Panc1 (cell line): ENCODE measurements at regions not wholly inside any gene's neighbourhood (a gene's known extent, or its start where the extent isn't known, plus 50 kb on each side); places are given as distances from the start of the nearest gene placed in this dataset.
"Not testable (repeated sequence)": the region's sequence is repeated elsewhere in the genome, so short reads cannot be mapped to it uniquely, and the experiment has no call there.

ENCODE experiments used
- ATAC-seq: fragments of 200-7000 bp; cut with Tn5 transposase; 2 replicates; pipeline ENCODE4 v1.9.1; 2020; ENCODE audit warnings: mild to moderate bottlenecking, moderate library complexity
- BruUV-seq: library from RNA; stranded (reverse); fragments of 400-500 nt; replicated peaks from 2 replicates; lab custom pipeline; 2021; lab: Mats Ljungman, UMichigan
- CTCF ChIA-PET: fragments of 300-600 bp; sonication (Branson Sonifier 250); formaldehyde crosslinking; loops from one replicate; lab custom pipeline; 2022; ENCODE audit warnings: antibody characterized with exemption; lab: Charles Lee
- POLR2A ChIA-PET: fragments of 300-600 bp; sonication (Branson Sonifier 250); formaldehyde crosslinking; loops from one replicate; lab custom pipeline; 2022; ENCODE audit warnings: antibody characterized with exemption; lab: Charles Lee
- DNase-seq: peaks from one replicate; pipeline ENCODE4 v3.0.0-alpha.2; 2010; ENCODE audit warnings: low read depth, low spot score
- H3K27ac ChIP-seq: 2 replicates; pipeline ENCODE4 v1.5.1; 2011; ENCODE audit warnings: mild to moderate bottlenecking, low read length, inconsistent platforms
- H3K27me3 ChIP-seq: fragments of 200-500 bp; sonication (Bioruptor generic); 2 replicates; pipeline ENCODE4 v1.6.0; 2014; ENCODE audit warnings: low read length, inconsistent platforms; ENCODE audit not compliant: control insufficient read depth, insufficient read depth
- H3K36me3 ChIP-seq: fragments of 200-500 bp; sonication (Bioruptor generic); 2 replicates; pipeline ENCODE4 v1.5.1; 2014; ENCODE audit warnings: inconsistent platforms, mild to moderate bottlenecking, low read length, moderate library complexity; ENCODE audit not compliant: control insufficient read depth, insufficient read depth
- H3K4me1 ChIP-seq: 2 replicates; pipeline ENCODE4 v1.5.1; 2011; ENCODE audit warnings: inconsistent platforms, mild to moderate bottlenecking, low read length, moderate library complexity; ENCODE audit not compliant: control insufficient read depth, insufficient read depth
- H3K4me3 ChIP-seq, 2 experiments: 2 replicates each; pipeline ENCODE4 v1.5.1; 2011 to 2012; ENCODE audit warnings: low read depth in 2 of 2, low read length in 2 of 2, mild to moderate bottlenecking in 2 of 2, inconsistent platforms in 1 of 2, moderate library complexity in 1 of 2
- H3K9me3 ChIP-seq: fragments of 200-500 bp; sonication (Bioruptor generic); 2 replicates; pipeline ENCODE4 v1.5.1; 2014; ENCODE audit warnings: low read depth, mild to moderate bottlenecking, inconsistent platforms, low read length, moderate library complexity; ENCODE audit not compliant: control insufficient read depth, insufficient read depth
- CTCF ChIP-seq: fragments of 450-650 bp; IDR thresholded peaks from 2 replicates; pipeline ENCODE4 v1.5.1; 2017; ENCODE audit warnings: mild to moderate bottlenecking
- POLR2AphosphoS5 ChIP-seq: IDR thresholded peaks from 2 replicates; pipeline ENCODE4 v1.6.1; 2012; ENCODE audit warnings: mild to moderate bottlenecking, low read depth, low read length, moderate library complexity
- REST ChIP-seq, 2 experiments: IDR thresholded peaks; 2 replicates each; pipeline ENCODE4 v1.6.1; 2011 to 2012; ENCODE audit warnings: low read depth in 2 of 2, control low read depth in 1 of 2, low read length in 1 of 2, mild to moderate bottlenecking in 1 of 2, moderate library complexity in 1 of 2; ENCODE audit not compliant: insufficient read depth in 1 of 2
- SIN3A ChIP-seq: IDR thresholded peaks from 2 replicates; pipeline ENCODE4 v1.6.1; 2012; ENCODE audit warnings: low read depth, mild to moderate bottlenecking, low read length, moderate library complexity, borderline replicate concordance; ENCODE audit not compliant: insufficient read depth
- TCF7L2 ChIP-seq: IDR thresholded peaks from 2 replicates; pipeline ENCODE4 v1.6.1; 2011; ENCODE audit warnings: mild to moderate bottlenecking, low read depth, low read length, inconsistent platforms
- in situ Hi-C: cut with HindIII; loops from 2 replicates; pipeline ENCODE4 v1.10.0; 2016; ENCODE audit warnings: low sequenced_read_pairs, low pct_unique_long_range_greater_than_20kb
- intact Hi-C: fragments of 100-400 bp; cut with micrococcal nuclease; formaldehyde crosslinking; loops from one replicate; pipeline ENCODE4 v1.10.0; 2022; ENCODE audit not compliant: unreplicated experiment

GRCh38 chr17:21513012-21513570 is 136.9 kb downstream of the KCNJ12 start:
- H3K27ac ChIP-seq = no peak overlapping the region
- ChIA-PET POLR2A (interaction anchor here (0.6 kb wide), 1 partner anchor 489 kb away, joined by 4 read pairs; no protein-coding TSS in a partner anchor), CTCF (interaction anchor here (0.6 to 2.5 kb wide), 4 partner anchors 29 to 55 kb away, joined by 3 to 41 read pairs (median 6); no protein-coding TSS in a partner anchor)
- no peaks in the 10 kb centered on the region for H3K9me3 ChIP-seq
- no peak overlapping the region; a peak in 1 of 4 replicates for H3K4me3 ChIP-seq
- TF ChIP-seq POLR2AphosphoS5 (no peak), CTCF (peak; percentile 82)
- no TSS peak for BruUV-seq
- intact Hi-C loops (loop anchor here (2.0 kb wide), 1 partner anchor 232 kb away; no protein-coding TSS in a partner anchor), in situ Hi-C loops (no loop called here)
- no peaks in the 10 kb centered on the region for H3K4me1 ChIP-seq
- no peak for ATAC-seq
- H3K36me3 ChIP-seq = no peaks in the 10 kb centered on the region
- DNase-seq = peak; percentile 18
- no peaks in the 10 kb centered on the region for H3K27me3 ChIP-seq

GRCh38 chr17:21514567-21514966 is 138.4 kb downstream of the KCNJ12 start:
- H3K27ac ChIP-seq, H3K9me3 ChIP-seq, intact Hi-C loops, H3K27me3 ChIP-seq, BruUV-seq, CTCF ChIA-PET, H3K36me3 ChIP-seq, H3K4me1 ChIP-seq, ATAC-seq, H3K4me3 ChIP-seq, DNase-seq, in situ Hi-C loops, POLR2A ChIA-PET: not testable (repeated sequence)

- ATAC-seq (no peak), DNase-seq (no peak)
- ChIA-PET CTCF (no interaction called here), POLR2A (interaction anchor here (0.5 kb wide), 1 partner anchor 200 kb away, joined by 7 read pairs; no protein-coding TSS in a partner anchor)
- Histone ChIP-seq H3K36me3 (no peaks in the 10 kb centered on the region), H3K9me3 (no peaks in the 10 kb centered on the region), H3K27ac (no peak overlapping the region), H3K4me1 (no peaks in the 10 kb centered on the region), H3K27me3 (no peaks in the 10 kb centered on the region), H3K4me3 (no peak overlapping the region)
- no peak for TF ChIP-seq POLR2AphosphoS5
- no peak for TF ChIP-seq TCF7L2
- no peak for TF ChIP-seq SIN3A
- no peak for TF ChIP-seq CTCF
- TF ChIP-seq REST (IDR thresholded peaks at IDR 0.05; ENCODE audit: insufficient read depth in 1 of 2, low read depth in 2 of 2, low read length in 1 of 2) = no peak
- in situ Hi-C loops = no loop called here
- no TSS peak for BruUV-seq
- intact Hi-C loops = no loop called here
These were observed 141.6 kb downstream of the KCNJ12 start for GRCh38 chr17:21517538-21518293.
